Limb (tissue), 2 donors: ENCODE measurements at regions not wholly inside any gene's neighbourhood (a gene's known extent, or its start where the extent isn't known, plus 50 kb on each side); places are given as distances from the start of the nearest gene placed in this dataset.

Experiments used
- DNase-seq, 2 donors: peaks; one replicate each; pipeline ENCODE4 v3.0.0-alpha.2; 2016; ENCODE audit errors: extremely low spot score in 2 of 2

DNA sequence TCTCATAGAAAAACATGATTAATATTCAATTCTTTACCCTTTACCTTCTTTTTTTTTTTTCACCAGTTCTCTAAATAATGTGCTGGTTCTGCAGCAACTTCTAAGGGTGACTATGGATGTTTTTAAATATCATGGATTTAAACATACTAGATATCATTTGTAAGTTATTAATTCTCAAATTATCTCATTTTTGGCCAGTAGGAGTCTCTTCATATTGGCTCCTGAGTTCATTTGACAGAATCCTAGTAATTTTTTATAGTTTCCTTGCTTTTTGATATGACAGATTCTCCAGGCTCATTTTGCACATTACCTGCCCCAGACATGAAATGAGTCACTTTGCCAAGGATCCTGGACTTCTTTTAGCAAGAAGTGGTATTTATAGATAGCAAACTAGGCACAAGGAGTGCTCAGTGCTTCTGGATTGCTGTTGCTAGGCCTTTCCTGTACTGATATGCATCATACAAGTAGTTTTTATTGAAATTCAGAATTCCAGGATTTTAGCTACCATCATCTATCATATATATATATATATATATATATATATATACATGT is 201.3 kb upstream of the IL12B start:
- DNase-seq = no peak

DNA sequence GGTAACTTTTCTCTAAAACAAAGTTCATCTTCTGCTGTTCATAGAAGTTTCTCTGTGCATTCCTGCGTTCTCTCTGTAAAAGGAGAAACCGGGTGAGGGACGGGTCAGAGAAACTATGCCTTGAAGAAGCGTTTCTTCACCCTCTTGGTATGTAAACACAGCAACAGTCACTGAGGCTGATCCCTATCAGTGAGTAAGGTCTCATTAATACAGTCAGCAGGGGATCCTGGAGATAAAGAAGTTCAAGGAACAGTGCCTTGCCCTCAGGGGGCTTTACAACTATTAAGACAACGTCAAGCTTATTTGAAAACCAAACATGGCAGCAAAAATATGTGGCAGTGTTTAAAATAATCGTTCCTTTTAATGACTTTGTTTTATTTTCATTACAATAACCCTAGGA is 202.9 kb upstream of the IL12B start:
- no peak for DNase-seq

DNA sequence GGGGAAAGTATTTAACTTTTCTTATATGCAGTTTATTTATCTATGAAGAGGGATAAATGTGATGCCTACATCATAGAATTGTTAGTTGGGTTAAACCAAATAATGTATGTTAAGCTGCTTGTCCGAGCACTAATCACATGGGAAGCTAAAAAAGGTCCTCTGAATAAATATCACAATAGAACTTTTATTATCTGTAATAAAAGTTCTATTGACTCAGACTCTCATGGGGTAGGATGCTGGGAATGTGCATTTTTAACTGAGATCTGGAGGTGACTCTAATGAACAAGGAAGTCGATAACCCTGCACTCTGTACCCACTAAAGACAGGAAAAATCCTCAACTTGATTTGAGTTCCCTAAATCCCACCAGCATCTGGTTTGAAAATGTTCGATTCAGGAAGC is 205.9 kb upstream of the IL12B start:
- DNase-seq = no peak

DNA sequence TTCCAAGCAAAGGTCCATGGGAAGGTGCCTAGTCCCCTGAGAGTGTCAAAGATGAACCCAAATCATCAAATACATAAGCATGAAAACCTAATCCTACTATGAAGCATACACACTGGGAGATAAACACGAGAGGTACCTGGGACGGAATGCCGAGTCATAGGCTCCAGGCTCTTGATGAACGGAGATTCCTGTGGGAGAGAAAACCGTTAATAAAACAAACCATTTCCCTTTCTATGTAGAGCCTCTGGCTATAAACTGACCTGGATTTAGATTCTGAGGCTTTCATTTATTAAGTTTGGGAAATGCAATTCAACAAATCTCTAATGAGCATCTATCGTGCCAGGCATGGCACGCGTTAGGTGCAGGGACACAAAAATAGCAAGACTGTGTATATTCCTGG is 206.4 kb upstream of the IL12B start:
- DNase-seq = no peak

DNA sequence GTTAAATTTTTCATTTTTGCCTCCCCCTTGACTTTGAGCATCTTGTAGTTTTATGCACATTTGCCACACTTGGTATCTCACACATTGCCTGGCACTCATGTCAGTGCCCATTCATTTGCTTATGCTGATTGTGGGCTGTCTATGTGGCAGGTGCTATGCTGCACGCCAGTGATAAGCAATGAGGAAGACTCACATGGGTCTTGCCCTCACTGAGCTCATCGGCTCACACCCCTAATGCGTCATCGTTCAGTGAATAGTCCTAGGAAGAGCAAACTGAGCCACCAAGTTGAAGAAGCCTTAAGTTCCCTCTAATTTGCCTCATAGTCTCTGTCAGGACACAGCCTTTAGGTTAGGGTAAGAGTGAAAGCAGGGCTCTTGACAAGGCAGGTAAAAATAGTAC is 209.4 kb upstream of the IL12B start:
- no peak for DNase-seq

DNA sequence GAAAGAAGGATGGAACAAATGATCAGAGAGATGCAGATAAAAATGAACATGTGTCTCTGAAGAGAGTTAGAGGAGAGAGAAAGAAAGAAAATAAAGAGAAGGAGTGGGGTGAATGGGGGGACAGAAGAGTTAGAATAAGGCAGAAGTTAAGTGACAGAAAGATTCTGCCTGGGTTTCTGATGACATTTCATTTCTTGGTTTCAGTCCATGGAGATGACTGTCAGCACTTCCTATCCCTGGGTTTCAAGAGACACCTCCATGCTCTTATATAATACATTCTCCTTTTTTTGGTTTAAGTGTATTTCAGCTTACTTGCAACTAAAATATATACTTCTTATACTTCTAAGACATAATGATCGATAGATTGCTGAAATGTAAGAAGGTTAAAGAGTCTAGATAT is 213.0 kb upstream of the IL12B start:
- DNase-seq = no peak

DNA sequence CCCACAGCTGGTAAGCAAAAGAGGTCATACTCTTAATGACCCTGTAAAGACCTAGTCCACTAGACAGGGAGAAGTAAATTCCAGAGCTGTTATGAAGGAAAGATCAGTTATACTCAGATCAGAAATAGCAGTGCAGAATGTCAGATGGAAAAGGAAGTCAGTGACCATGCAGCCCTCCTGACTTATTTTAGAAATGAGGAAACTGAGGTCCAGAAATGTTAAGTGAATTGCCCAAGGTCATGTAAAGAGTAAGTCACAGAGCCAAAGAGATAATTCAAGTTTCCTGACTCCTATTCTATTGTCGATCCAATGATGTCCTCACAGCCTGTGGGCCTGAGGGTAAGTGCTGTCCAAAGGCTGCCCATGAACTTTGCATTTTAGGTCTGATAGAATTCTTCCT is 214.9 kb upstream of the IL12B start:
- no peak for DNase-seq

DNA sequence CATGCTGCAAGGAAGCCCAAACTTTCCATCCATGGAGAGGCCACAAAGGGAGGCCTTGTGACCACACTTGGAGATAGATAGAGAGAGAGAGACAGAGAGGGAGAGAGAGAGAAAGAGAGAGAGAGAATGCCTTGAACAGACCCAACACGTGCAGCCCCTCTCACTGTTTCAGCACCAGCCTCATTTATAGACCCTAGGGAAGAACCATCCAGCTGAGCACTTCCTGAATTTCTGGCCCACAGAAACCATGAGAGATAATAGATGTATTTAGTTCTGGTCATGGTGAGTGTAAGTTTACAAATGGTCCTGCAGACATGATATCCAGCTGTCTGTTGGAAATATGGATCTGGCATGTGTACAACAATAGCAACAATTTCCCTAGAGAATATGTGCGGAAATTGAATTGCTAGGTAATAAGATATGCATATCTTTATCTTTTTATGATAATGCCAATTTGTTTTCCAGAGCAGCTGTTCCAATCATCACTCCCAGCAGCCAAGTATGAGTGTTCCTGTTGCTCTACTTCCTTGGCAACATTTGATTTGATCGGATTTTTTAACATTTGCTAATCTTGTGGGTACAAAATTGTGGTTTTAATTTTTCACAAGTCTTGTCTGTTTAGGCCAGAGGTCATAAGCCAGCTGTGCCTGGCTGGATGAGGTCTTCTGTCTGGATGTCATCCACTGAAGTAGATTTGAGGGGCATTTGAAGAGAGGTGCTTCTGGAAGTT is 217.3 kb upstream of the IL12B start:
- no peak for DNase-seq

DNA sequence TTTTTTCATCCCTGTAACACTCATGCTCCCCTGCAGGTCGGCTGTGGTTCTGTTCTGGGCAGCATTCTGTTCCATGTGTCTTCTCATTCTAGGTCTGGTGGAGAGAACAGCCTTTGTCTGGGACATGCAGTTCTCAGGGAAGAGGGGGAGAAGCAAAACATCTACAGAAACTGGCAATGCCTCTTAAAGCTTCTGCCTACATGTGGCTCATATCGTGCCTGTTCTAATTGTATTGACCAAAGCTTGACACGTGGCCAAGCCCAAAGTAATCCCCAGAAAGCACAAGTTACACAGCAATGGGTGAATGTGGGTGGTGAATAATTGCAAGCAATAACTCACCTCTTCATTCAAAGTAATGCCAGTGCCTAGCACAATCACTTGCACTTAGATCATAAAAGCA is 218.2 kb upstream of the IL12B start:
- DNase-seq = no peak

DNA sequence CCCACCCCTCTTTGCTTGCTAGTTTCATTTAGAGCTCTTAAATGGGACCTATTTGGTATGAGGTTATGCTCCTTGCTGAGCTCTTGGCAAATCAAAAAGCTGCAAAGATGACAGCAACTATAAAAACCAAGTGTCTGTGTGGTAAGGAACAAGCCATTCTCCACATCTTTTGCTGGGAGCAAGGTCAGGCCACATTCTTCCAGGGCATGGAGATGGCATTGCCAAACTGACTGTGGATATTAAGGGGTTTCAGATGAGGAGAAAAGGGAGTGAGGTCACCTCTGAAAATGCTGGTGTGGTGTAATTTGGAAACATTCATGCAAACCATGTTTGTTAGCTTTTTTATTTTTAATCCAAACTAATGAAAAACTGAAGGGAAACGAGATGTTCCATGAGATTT is 218.8 kb upstream of the IL12B start:
- DNase-seq = no peak

DNA sequence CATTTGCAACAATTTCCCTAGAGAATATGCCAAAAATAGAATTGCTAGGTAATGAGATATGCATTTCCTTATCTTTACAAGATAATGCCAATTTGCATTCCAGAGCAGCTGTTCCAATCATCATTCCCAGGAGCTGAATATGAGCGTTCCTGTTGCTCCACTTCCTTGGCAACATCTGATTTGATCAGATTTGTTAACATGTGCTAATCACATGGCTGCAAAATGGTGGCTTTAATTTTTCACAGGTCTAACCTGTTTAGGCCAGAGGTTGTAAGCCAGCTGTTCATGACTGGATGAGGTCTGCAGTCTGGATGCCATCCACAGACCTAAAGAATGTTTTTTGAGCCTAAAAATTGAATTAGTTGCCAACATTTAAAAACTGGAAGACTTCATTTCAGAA is 220.7 kb upstream of the IL12B start:
- DNase-seq = no peak

DNA sequence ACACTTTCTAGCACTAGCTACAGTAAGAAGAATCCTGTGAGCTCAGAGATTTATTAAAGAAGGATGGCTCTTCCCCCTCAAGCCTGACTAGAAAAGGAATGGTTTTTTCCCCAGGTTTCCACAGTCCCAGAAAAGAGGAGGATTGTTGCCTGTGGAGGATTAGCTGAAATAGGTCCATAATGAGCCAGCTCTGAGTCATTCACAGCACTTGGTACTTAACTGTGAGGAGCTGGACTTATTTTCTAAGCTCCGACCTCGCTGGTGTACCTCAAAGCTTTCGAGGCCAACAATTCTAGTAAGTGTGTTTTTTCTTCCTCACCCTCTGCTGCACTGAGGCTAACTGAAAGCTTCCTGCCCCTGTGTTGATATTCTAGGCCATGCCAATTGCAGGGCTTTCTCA is 222.5 kb upstream of the IL12B start:
- DNase-seq = no peak

DNA sequence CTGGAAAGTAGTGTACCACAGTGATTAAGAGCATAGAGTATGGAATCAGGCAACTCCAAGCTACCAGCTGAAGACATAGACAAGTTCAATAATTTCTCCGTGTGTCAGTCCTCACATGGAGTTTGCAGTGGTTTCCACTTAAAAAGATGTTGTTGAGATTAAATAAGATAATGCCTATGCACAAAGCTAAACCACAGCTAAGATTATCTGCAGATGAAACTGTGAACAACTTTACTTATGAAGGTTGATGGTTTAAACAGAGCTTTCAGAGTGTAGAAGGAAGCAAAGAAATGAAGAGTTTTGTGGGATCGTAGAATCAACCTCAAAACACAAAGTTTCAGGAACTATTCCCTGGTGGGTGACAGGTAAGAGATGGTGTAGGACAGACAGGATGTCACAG is 223.5 kb upstream of the IL12B start:
- DNase-seq = no peak

DNA sequence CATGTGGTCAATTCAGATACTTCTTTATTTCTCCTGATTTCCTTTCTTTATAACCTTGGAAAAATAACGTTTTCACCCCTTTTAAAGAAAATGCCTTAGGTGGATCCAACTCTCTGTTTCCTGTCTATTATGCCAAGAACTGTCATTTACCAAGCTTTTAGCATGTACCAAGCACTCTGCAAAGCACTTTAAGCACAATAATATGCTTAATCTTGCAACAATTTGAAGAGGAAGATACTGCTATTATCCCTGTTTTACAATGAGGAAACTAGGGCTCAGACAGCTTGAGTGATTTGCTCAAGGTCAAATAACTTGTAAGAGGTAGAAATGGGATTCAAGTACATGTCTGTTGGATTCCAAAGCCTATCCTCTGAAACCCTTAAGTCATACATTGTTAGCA is 224.8 kb upstream of the IL12B start:
- DNase-seq = no peak

DNA sequence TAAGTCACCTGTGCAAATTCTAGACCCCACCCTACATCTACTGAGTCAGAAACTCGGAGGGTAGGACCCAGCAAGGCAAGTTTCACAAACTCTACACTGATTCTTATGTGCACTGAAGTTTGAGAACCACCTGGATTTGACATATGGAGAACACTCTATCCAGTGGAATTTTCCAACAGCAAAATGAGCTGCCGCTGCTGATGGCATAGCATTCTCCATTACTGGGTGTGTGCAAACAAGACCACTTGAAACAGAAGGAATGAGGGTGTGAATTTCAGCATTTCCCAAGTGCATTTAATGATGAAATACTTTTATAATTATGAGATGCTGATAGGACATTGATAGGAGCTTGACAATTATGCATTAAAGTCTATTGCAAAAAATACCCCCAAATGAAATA is 229.1 kb upstream of the IL12B start:
- no peak for DNase-seq

DNA sequence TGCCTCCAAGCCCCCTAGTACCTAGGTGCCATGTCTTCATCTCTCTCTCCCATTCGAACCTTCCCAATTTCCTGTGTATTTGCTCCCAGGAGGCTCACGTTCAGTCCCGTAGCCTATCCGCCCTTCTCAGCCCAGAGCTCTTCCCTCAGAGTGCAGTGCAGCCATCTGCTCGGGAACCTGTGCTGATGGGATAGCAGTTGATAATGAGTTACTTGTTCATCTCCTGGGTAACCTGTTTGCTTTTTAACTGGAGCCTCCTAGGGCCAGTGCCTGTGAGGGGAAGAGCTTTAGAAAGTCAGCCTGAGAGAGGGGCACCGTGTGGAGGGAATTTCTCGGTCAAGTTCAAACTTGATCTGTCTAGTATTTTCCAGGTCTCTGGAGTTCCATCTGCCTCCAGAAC is 229.8 kb upstream of the IL12B start:
- DNase-seq = no peak

DNA sequence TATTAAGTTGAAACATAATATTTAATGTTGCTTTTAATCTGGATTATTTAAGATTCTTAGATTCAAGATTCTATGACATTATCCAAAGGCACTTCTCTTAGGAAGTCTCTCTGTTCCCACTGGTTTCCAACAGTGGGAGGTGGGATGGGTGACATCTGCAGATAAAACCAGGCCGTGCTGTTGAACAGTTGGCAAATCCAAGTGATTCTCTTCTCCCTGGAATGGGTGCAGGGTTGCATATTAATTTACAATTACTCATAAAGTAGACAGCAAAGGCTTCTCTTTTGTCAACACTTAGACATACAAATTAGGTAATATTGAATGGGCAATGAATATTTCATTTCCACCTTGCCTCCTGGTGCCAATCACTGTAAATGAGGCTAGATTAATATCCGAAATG is 233.7 kb upstream of the IL12B start:
- no peak for DNase-seq

DNA sequence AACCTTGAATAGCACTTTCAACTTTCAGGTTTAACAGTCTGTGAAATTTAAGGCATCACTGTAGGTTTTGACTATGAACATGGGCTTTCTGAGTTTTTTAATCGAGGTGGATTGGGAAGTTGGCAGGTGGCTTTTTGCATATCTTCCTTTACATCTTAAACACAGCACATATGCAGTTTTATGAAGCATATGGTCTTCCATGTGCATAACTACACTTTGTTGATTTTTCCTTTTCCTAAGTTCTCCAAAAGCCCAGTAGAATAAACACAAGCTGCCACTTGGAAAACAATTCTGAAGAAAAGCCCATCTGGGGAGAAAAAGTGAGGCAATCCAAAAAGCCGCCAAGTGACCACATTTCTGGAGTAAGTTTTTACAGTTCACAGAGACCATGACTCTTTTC is 236.5 kb upstream of the IL12B start:
- DNase-seq = no peak

DNA sequence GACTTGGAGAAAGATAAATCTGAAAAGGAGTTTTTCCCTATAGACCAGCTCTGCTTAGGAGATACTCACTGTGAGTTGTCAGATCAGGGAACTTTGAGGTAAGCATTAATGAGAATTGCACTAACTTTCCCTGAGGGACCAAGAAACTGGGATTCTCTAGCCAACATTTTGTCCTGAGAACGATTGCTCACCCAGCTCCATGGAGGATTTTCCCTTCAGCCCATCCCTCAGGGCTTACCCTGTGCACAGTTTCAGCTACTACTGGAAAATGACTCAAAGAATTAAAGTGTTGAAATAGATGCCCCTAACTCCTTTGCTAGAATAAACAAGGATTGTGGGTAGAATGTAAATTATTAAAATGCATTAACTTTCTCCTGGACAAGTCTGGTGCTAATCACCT is 237.2 kb upstream of the IL12B start:
- no peak for DNase-seq

DNA sequence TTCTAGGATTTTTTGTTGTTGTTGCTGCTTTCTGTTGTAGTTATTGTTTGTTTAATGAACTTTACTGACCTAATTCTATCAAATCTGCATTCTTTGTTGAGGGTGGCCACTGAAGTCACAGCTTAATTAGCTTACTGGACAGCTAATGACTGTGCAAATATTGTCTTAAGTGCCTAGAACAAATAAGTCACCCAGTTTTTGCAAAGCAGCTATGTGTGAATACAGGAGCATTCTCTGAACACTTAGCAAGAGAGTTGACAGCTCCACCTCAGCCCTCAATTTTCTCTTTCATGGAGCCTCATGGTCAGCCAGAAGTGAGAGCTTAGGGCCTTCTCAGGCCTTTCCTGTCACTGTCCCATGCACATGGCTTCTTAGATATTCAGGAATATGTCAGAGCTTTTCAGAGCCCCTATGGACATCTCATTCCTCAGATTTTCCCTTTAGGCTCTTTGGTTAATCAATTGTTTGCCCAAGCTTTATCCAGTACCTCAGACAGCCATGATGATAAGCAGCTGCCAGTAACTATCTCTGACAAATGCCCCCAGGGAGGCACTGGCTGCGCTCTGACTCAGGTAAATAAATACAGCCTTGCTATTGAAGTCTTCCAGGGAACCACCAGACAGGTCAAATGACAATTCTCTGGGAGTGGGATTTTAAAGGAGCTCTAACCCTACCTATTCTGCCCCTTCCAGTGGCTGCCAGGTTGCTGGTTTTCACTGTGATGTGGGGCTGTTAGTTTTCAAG is 241.4 kb upstream of the IL12B start:
- no peak for DNase-seq

DNA sequence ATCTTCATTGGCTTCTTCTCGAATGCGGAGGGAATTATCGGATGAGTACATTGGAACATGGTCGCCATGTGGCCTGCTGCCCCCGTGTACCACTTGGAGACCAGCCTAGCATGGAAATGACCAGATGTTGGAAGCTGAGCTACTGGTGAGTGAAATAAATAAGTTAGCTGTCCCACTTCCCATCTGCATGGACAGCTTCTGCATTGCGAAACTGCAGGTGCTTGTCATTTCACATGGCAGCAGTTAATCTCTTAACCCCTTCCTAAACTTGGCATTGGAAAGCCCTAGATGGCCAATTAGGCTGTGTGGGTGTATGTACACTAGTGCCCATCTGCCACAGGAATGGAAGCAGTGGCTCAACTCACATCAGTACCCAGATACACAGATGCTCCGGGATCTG is 246.6 kb upstream of the IL12B start:
- no peak for DNase-seq

DNA sequence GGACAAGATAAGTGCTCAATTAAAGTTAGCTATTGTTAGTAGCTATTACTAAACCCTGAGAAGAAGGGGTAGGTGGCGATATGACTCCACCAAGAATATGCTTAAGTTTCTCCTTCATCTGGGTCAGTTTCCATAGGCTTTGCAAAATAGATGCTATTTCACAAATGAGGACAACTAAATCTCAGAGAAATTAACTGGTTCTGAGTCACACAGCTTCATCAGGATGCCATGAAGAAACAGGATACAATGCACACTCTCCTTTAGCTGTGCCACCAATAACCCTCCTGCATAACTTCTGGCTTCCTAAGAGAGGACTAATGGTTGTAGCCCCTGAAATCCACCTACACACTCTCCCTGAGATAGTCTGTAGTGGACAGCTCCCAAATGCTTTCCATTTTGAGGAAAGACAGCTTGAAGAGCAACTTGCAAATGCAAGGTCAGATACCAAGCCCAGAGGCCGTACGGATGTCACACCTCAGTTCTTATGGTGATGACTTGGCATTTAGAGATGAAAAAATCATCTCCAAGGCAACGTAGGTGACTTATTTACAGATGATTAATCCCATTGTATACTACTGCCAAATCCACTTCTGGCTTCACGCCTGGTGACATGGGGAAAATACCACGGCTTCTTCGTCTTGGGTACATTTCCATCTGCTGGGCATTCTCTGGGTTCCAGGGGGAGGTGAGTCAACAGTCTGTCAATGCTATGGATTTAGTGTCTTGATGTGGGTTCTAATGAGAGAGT is 251.4 kb upstream of the IL12B start:
- DNase-seq = no peak
